ENCODE measurements at regions not wholly inside any gene's neighbourhood (a gene's known extent, or its start where the extent isn't known, plus 50 kb on each side); places are given as distances from the start of the nearest gene placed in this dataset.

DNA sequence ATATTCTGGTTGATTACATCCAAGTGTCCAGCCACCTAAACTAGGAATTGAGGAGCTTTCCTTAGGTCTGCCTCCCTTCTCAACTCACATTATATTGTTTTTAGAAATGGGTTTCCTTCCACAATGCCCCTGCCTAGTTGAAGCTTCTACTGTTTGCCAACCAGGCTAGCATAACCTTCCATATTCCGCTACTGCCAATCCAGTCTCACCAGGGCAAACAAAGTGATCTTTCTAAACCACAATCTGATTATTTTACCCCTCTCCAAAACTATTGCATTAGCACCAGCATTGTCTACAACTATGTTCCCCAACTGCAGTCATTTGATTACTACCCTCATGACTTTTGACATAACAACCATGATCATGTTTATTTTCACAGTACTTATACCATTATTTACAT is 115.8 kb upstream of the RASEF start (continued):
- TF ChIP-seq, protein P1, sequence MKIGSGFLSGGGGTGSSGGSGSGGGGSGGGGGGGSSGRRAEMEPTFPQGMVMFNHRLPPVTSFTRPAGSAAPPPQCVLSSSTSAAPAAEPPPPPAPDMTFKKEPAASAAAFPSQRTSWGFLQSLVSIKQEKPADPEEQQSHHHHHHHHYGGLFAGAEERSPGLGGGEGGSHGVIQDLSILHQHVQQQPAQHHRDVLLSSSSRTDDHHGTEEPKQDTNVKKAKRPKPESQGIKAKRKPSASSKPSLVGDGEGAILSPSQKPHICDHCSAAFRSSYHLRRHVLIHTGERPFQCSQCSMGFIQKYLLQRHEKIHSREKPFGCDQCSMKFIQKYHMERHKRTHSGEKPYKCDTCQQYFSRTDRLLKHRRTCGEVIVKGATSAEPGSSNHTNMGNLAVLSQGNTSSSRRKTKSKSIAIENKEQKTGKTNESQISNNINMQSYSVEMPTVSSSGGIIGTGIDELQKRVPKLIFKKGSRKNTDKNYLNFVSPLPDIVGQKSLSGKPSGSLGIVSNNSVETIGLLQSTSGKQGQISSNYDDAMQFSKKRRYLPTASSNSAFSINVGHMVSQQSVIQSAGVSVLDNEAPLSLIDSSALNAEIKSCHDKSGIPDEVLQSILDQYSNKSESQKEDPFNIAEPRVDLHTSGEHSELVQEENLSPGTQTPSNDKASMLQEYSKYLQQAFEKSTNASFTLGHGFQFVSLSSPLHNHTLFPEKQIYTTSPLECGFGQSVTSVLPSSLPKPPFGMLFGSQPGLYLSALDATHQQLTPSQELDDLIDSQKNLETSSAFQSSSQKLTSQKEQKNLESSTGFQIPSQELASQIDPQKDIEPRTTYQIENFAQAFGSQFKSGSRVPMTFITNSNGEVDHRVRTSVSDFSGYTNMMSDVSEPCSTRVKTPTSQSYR (CRISPR knock-in tag; IDR thresholded peaks at IDR 0.05): no peak
- TF ChIP-seq, protein P2, sequence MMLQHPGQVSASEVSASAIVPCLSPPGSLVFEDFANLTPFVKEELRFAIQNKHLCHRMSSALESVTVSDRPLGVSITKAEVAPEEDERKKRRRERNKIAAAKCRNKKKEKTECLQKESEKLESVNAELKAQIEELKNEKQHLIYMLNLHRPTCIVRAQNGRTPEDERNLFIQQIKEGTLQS (CRISPR knock-in tag; conservative IDR thresholded peaks at IDR 0.05): no peak
- TF ChIP-seq, protein P3, sequence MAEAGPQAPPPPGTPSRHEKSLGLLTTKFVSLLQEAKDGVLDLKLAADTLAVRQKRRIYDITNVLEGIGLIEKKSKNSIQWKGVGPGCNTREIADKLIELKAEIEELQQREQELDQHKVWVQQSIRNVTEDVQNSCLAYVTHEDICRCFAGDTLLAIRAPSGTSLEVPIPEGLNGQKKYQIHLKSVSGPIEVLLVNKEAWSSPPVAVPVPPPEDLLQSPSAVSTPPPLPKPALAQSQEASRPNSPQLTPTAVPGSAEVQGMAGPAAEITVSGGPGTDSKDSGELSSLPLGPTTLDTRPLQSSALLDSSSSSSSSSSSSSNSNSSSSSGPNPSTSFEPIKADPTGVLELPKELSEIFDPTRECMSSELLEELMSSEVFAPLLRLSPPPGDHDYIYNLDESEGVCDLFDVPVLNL (CRISPR knock-in tag; IDR thresholded peaks at IDR 0.05; ENCODE audit: borderline replicate concordance, low read depth): no peak

DNA sequence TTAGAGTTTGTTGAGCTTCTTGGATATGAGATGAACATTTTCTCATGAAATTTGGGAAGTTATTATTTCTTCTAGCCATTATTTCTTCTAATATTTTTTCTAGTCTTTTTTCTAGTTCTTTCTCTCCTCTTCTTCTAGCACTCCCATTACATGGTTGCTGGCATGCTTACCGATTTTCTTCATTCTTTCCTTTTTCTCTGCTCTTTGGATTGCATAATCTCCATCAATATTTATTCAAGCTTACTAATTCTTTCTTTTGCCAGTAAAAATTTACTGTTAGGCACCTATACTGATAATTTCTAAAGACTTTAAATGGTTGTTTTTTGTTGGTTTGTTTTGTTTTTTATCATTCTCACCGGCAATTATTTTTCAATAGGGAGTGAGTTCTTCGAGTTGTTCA is 114.8 kb upstream of the RASEF start:
- no peak overlapping the region for H3K27ac Mint-ChIP-seq
- ATAC-seq: no peak
- H3K4me1 Mint-ChIP-seq: no peaks in the 10 kb centered on the region
- H3K4me3 Mint-ChIP-seq: no peak overlapping the region
- peaks cover 6% of the 10 kb centered on the region for H3K27me3 Mint-ChIP-seq (ENCODE audit: low read depth)
- TF ChIP-seq, protein P4, sequence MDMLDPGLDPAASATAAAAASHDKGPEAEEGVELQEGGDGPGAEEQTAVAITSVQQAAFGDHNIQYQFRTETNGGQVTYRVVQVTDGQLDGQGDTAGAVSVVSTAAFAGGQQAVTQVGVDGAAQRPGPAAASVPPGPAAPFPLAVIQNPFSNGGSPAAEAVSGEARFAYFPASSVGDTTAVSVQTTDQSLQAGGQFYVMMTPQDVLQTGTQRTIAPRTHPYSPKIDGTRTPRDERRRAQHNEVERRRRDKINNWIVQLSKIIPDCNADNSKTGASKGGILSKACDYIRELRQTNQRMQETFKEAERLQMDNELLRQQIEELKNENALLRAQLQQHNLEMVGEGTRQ (CRISPR knock-in tag; IDR thresholded peaks at IDR 0.05): no peak
- TF ChIP-seq NFYB (CRISPR knock-in tag; conservative IDR thresholded peaks at IDR 0.05; ENCODE audit: low read depth): no peak
- TF ChIP-seq EMX1 (CRISPR knock-in tag; IDR thresholded peaks at IDR 0.05): no peak
- no peak for TF ChIP-seq SMAD4 (CRISPR knock-in tag; IDR thresholded peaks at IDR 0.05)
- TF ChIP-seq, protein P5, sequence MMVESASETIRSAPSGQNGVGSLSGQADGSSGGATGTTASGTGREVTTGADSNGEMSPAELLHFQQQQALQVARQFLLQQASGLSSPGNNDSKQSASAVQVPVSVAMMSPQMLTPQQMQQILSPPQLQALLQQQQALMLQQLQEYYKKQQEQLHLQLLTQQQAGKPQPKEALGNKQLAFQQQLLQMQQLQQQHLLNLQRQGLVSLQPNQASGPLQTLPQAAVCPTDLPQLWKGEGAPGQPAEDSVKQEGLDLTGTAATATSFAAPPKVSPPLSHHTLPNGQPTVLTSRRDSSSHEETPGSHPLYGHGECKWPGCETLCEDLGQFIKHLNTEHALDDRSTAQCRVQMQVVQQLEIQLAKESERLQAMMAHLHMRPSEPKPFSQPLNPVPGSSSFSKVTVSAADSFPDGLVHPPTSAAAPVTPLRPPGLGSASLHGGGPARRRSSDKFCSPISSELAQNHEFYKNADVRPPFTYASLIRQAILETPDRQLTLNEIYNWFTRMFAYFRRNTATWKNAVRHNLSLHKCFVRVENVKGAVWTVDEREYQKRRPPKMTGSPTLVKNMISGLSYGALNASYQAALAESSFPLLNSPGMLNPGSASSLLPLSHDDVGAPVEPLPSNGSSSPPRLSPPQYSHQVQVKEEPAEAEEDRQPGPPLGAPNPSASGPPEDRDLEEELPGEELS (CRISPR knock-in tag; IDR thresholded peaks at IDR 0.05): no peak
- TF ChIP-seq, protein P6, sequence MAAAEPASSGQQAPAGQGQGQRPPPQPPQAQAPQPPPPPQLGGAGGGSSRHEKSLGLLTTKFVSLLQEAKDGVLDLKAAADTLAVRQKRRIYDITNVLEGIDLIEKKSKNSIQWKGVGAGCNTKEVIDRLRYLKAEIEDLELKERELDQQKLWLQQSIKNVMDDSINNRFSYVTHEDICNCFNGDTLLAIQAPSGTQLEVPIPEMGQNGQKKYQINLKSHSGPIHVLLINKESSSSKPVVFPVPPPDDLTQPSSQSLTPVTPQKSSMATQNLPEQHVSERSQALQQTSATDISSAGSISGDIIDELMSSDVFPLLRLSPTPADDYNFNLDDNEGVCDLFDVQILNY (CRISPR knock-in tag; IDR thresholded peaks at IDR 0.05): no peak
- TF ChIP-seq, protein P7, sequence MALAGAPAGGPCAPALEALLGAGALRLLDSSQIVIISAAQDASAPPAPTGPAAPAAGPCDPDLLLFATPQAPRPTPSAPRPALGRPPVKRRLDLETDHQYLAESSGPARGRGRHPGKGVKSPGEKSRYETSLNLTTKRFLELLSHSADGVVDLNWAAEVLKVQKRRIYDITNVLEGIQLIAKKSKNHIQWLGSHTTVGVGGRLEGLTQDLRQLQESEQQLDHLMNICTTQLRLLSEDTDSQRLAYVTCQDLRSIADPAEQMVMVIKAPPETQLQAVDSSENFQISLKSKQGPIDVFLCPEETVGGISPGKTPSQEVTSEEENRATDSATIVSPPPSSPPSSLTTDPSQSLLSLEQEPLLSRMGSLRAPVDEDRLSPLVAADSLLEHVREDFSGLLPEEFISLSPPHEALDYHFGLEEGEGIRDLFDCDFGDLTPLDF (CRISPR knock-in tag; IDR thresholded peaks at IDR 0.05): no peak
- TF ChIP-seq, protein P8, sequence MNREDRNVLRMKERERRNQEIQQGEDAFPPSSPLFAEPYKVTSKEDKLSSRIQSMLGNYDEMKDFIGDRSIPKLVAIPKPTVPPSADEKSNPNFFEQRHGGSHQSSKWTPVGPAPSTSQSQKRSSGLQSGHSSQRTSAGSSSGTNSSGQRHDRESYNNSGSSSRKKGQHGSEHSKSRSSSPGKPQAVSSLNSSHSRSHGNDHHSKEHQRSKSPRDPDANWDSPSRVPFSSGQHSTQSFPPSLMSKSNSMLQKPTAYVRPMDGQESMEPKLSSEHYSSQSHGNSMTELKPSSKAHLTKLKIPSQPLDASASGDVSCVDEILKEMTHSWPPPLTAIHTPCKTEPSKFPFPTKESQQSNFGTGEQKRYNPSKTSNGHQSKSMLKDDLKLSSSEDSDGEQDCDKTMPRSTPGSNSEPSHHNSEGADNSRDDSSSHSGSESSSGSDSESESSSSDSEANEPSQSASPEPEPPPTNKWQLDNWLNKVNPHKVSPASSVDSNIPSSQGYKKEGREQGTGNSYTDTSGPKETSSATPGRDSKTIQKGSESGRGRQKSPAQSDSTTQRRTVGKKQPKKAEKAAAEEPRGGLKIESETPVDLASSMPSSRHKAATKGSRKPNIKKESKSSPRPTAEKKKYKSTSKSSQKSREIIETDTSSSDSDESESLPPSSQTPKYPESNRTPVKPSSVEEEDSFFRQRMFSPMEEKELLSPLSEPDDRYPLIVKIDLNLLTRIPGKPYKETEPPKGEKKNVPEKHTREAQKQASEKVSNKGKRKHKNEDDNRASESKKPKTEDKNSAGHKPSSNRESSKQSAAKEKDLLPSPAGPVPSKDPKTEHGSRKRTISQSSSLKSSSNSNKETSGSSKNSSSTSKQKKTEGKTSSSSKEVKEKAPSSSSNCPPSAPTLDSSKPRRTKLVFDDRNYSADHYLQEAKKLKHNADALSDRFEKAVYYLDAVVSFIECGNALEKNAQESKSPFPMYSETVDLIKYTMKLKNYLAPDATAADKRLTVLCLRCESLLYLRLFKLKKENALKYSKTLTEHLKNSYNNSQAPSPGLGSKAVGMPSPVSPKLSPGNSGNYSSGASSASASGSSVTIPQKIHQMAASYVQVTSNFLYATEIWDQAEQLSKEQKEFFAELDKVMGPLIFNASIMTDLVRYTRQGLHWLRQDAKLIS (CRISPR knock-in tag; IDR thresholded peaks at IDR 0.05; ENCODE audit: borderline replicate concordance): no peak
- TF ChIP-seq, protein P9, sequence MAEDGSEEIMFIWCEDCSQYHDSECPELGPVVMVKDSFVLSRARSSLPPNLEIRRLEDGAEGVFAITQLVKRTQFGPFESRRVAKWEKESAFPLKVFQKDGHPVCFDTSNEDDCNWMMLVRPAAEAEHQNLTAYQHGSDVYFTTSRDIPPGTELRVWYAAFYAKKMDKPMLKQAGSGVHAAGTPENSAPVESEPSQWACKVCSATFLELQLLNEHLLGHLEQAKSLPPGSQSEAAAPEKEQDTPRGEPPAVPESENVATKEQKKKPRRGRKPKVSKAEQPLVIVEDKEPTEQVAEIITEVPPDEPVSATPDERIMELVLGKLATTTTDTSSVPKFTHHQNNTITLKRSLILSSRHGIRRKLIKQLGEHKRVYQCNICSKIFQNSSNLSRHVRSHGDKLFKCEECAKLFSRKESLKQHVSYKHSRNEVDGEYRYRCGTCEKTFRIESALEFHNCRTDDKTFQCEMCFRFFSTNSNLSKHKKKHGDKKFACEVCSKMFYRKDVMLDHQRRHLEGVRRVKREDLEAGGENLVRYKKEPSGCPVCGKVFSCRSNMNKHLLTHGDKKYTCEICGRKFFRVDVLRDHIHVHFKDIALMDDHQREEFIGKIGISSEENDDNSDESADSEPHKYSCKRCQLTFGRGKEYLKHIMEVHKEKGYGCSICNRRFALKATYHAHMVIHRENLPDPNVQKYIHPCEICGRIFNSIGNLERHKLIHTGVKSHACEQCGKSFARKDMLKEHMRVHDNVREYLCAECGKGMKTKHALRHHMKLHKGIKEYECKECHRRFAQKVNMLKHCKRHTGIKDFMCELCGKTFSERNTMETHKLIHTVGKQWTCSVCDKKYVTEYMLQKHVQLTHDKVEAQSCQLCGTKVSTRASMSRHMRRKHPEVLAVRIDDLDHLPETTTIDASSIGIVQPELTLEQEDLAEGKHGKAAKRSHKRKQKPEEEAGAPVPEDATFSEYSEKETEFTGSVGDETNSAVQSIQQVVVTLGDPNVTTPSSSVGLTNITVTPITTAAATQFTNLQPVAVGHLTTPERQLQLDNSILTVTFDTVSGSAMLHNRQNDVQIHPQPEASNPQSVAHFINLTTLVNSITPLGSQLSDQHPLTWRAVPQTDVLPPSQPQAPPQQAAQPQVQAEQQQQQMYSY (CRISPR knock-in tag; IDR thresholded peaks at IDR 0.05): no peak
- ChIA-PET POLR2A (no interaction called here), CTCF (no interaction called here)
- no peak for DNase-seq (ENCODE audit: low spot score)
- H3K36me3 Mint-ChIP-seq: peaks cover 8% of the 10 kb centered on the region
- peaks cover 43% of the 10 kb centered on the region for H3K9me3 Mint-ChIP-seq

Measured in WTC11 (cell line).